ENCODE measurements at regions not wholly inside any gene's neighbourhood (a gene's known extent, or its start where the extent isn't known, plus 50 kb on each side); places are given as distances from the start of the nearest gene placed in this dataset.

GRCh38 chr15:99921101-99921500, 187.9 kb upstream of the LYSMD4 start:
- Histone ChIP-seq H3K9me3 (no peaks in the 10 kb centered on the region), H3K4me3 (no peak overlapping the region), H3K4me1 (peaks cover 0 to 23% of the 10 kb centered on the region in 2 donors), H3K27ac (no peak overlapping the region), H3K27me3 (no peaks in the 10 kb centered on the region), H3K36me3 (no peaks in the 10 kb centered on the region)
- DNase-seq (ENCODE audit: low spot score) = no peak
- TF ChIP-seq CTCF (IDR thresholded peaks at IDR 0.05) = no peak

- peaks cover 0 to 19% of the 10 kb centered on the region in 2 donors for H3K4me1 ChIP-seq
- no peak overlapping the region for H3K4me3 ChIP-seq
- no peaks in the 10 kb centered on the region for H3K36me3 ChIP-seq
- no peak for TF ChIP-seq CTCF (IDR thresholded peaks at IDR 0.05)
- no peaks in the 10 kb centered on the region for H3K27me3 ChIP-seq
- no peak overlapping the region for H3K27ac ChIP-seq
- no peak for DNase-seq (ENCODE audit: low spot score)
- H3K9me3 ChIP-seq = no peaks in the 10 kb centered on the region
Measured at GRCh38 chr15:99918072-99918471, 184.8 kb upstream of the LYSMD4 start.

GRCh38 chr15:99917252-99917651, 184.0 kb upstream of the LYSMD4 start:
- H3K4me3 ChIP-seq = no peak overlapping the region
- H3K27me3 ChIP-seq = no peaks in the 10 kb centered on the region
- no peaks in the 10 kb centered on the region for H3K36me3 ChIP-seq
- peaks cover 0 to 19% of the 10 kb centered on the region in 2 donors for H3K4me1 ChIP-seq
- no peak overlapping the region for H3K27ac ChIP-seq
- no peak for DNase-seq (ENCODE audit: low spot score)
- no peaks in the 10 kb centered on the region for H3K9me3 ChIP-seq
- TF ChIP-seq CTCF (IDR thresholded peaks at IDR 0.05) = no peak

GRCh38 chr15:99916668-99917223, 183.5 kb upstream of the LYSMD4 start:
- H3K27ac ChIP-seq = no peak overlapping the region
- peaks cover 0 to 19% of the 10 kb centered on the region in 2 donors for H3K4me1 ChIP-seq
- DNase-seq (ENCODE audit: low spot score) = no peak

GRCh38 chr15:99914723-99915122, 181.5 kb upstream of the LYSMD4 start:
- no peaks in the 10 kb centered on the region for H3K27me3 ChIP-seq
- peaks cover 0 to 19% of the 10 kb centered on the region in 2 donors for H3K4me1 ChIP-seq
- no peak for TF ChIP-seq CTCF (IDR thresholded peaks at IDR 0.05)
- no peaks in the 10 kb centered on the region for H3K9me3 ChIP-seq
- H3K36me3 ChIP-seq = no peaks in the 10 kb centered on the region
- H3K4me3 ChIP-seq = no peak overlapping the region
- no peak for DNase-seq (ENCODE audit: low spot score)
- no peak overlapping the region for H3K27ac ChIP-seq

More at GRCh38 chr15:99916668-99917223, 183.5 kb upstream of the LYSMD4 start:
- no peaks in the 10 kb centered on the region for H3K36me3 ChIP-seq
- no peak overlapping the region for H3K4me3 ChIP-seq
- no peak for TF ChIP-seq CTCF (IDR thresholded peaks at IDR 0.05)
- no peaks in the 10 kb centered on the region for H3K27me3 ChIP-seq
- H3K9me3 ChIP-seq = no peaks in the 10 kb centered on the region

- no peak for DNase-seq (ENCODE audit: low spot score)
- no peak for TF ChIP-seq CTCF (IDR thresholded peaks at IDR 0.05)
- Histone ChIP-seq H3K4me3 (no peak overlapping the region), H3K27me3 (no peaks in the 10 kb centered on the region), H3K9me3 (no peaks in the 10 kb centered on the region), H3K4me1 (peaks cover 0 to 10% of the 10 kb centered on the region in 2 donors), H3K36me3 (no peaks in the 10 kb centered on the region), H3K27ac (no peak overlapping the region)
Measured at GRCh38 chr15:99911816-99912215, 178.6 kb upstream of the LYSMD4 start.

Measured in right atrium auricular region (tissue), 2 donors.